HG02759 (cell line): ENCODE measurements at regions not wholly inside any gene's neighbourhood (a gene's known extent, or its start where the extent isn't known, plus 50 kb on each side); places are given as distances from the start of the nearest gene placed in this dataset.
"Not testable (repeated sequence)": the region's sequence is repeated elsewhere in the genome, so short reads cannot be mapped to it uniquely, and the experiment has no call there.

Experiments used
- ATAC-seq: cut with Tn5 transposase; IDR thresholded peaks from one replicate; pipeline ENCODE4 v1.9.1; 2021; ENCODE audit warnings: mild to moderate bottlenecking, moderate library complexity; ENCODE audit not compliant: unreplicated experiment

DNA sequence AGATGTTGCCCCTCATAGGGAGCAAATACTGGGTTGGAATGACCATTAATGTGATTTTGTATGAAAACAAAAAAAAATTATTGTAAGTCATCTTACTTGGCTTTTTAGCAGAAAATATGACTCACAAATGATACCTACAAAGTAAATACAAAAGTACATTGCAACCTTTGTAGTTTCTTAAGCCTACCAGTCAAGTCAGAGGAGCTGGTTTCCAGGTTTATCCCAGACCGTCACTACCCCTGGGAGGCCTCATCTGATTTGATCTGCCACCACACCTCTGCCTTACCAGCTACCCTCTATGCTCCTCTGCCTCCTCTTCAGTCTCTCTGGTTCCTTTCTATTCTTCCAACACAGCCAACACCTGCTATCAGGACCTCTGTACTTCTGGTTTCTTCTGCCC, 349.9 kb upstream of the CCNH start:
- ATAC-seq = no peak

DNA sequence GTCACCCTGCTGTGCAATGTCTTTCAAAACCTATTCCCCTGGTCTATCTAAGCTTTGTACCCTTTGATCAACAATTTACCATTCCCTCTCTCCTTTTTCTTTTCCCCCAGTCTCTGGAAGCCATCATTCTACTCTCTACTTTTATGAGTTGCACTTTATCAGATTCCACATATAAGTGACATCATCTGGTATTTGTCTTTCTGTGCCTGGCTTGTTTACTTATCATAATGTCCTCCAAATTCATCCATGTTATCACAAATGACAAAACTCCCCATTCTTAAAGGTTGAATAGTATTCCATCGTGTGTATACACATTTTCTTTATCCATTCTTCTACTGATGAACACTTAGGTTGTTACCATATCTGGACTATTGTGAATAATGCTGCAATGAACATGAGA, 344.2 kb upstream of the CCNH start:
- ATAC-seq = no peak

DNA sequence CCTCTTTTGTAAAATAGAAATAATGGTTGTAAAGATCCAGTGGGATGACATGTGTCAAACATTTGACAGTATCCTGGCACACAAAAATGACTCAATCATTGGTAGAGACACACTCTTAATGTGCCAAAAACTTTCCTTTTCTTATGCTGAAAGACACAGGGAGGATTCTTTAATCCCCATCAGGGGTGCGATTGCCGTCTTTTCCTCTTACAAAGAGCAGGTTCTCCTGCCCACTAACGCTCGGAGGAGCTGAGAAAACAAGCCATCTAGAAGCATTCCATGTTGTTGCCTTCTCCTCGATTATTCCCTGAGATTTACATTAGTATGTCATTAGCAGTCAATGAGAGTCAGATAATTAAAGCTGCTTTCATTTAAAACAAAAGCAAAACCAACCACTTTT, 342.6 kb upstream of the CCNH start:
- no peak for ATAC-seq

DNA sequence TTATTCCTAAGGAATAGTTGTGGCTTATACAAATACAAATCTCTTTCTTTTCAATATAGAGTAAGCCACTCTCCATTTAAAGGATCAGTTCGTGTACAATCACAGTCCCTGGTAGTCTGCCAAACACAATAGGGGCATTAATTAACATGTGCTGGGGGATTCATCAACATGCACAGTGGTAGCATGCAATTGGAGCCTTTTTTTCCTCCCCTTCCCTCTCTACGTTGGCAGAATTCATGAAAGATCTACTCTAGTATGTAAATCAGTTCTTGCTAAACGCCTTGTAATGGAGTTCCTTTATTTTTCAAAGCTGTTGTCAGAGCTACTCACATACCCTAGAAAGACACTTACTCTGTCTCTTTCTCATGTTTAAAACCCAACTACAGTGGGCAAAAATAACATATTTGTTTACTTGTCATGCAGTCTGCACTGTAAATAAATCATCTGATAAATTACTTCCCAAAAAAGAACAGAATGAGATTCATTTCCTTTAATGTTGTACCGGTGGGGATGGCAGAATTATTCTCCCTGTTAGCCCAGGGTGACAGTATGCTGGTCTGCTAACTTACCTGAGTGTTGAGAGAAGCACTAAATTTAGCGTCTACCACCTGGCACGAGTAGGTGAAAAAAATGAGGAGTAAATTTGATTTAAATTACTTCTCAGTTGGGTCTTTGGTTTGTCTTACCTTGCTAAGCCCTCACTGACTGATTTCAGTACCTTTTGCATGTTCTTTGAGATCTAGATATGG, 341.5 kb upstream of the CCNH start:
- no peak for ATAC-seq

DNA sequence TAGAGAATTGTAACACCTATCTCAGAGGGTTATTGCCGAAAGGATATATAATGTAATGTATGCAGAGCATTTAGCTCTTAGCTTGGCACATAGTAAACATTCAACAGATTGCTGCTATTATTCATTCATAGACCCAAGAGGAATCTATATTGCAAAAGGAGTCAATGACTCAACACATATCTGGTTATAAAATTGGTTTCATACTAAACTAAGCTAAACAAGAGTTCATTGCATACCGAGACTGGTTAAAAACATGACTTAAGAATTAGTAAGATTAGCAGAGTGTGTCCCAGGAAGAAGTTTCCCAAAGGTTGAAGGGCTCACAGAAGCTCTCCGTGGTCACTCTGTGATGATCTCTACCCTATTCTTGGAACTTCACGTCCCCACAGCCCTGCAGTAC, 339.6 kb upstream of the CCNH start:
- ATAC-seq = no peak

DNA sequence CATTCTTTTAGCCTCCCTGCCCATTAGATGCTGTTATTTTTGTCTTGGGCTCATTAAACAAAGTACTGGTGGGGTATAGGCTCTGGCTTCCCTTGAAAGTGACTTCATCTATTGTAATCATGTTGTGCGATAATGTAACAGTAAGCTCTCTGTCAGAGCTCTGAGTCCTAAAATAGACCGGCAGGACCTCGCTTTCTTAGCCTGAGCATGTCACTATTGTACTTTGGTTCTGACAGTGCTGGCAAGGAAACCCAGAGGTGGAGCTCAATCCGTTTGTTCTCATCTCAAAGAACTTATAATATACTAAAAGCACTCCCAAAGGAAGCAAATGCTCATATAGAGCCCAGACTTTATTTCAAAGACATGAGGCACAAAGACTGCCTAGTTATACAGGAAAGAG, 339.1 kb upstream of the CCNH start:
- ATAC-seq = no peak

DNA sequence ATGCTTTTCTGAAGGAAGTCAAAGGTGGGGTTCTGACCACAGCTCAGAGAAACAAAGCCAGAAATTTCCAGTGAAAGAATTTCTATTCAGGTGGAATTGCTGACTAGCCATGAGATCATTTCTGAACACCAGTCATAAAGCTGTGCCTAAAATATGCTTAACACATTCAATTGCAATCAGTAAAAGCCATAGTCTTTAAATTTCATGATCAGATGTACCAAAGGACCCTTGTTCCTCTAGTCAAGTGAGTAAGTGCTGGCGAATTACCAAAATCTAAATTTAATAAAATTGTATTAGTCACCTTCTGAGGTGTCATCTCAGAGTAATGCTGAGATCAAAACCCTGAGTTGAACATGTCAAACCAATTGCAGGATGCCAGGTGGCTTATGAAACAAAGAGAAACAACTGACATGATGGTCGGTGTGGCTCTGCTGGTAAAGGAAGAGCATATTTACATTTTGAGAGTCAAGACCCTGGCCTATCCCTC, 334.2 kb upstream of the CCNH start:
- no peak for ATAC-seq

DNA sequence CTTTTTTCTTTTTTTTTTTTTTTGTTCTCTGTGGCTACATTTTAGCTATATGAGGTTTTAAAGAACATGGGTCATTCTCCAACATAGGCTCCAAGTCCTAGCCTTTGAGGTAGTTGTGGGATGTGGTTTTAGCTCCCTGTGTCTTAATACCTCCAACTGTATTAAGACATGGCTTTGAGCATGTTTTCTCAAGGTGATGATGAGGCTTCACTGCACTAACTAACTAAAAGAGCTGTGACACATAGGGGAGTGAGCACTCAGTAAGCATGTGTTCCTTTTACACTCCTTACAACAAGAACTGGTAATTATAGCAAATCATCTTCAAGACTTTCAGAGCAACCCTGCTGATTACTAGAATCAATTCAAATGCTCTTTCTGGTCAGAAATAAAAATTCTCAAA, 333.6 kb upstream of the CCNH start:
- no peak for ATAC-seq

DNA sequence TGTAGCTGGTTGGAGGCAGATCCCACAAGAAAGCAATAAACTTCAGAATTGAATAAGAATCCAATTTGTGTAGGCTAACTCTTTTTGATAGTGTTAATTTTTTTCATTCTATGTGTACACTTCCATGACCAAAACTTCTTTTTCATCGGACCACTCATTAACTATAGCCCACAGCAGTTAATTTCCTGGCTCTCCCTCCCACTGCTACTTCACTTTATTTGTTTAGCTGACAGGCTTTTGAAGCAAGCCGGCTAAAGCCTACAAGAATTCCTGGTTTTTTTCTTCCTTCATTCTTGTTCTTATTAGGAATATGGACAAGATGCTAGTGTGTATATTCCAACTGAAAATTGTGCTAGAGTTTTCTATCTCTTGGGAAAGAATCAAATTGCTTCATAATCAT, 329.2 kb upstream of the CCNH start:
- no peak for ATAC-seq

DNA sequence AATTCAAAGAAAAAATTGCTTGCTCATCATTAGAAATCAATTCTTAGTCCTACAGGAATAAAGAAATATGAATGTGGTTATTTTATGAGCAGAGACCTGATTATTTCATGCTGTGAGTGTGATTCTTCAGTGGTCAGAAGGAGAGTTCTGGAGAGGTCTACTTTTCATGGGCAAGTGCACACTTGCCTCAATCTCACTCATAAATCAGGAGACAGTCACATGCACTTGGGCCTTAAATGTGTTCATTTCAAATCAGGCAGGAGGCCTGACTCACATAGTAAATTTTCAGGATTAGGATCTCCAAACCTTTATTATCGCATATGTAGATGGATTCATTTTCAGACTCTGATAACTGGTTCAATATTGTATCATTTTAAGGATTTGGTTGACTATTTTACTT, 323.2 kb upstream of the CCNH start:
- ATAC-seq = no peak

DNA sequence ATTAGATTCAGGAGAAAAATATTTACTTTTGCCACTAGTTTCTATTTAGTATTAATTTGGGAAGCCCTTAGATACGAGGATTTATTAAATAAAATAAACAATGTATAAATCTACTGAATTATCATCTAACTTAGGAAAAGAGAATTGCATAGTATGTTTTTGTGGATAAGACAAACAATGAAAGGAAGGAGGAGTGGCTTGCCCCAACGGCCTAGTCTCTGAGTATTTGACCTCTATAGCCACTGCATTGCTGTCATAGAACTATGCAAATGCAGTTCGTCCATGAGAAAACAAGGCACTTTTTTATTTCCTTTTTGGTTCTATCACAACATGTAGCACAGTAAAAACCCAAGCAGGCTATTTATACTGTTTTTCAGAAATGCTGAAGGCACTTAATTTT, 321.2 kb upstream of the CCNH start:
- no peak for ATAC-seq

DNA sequence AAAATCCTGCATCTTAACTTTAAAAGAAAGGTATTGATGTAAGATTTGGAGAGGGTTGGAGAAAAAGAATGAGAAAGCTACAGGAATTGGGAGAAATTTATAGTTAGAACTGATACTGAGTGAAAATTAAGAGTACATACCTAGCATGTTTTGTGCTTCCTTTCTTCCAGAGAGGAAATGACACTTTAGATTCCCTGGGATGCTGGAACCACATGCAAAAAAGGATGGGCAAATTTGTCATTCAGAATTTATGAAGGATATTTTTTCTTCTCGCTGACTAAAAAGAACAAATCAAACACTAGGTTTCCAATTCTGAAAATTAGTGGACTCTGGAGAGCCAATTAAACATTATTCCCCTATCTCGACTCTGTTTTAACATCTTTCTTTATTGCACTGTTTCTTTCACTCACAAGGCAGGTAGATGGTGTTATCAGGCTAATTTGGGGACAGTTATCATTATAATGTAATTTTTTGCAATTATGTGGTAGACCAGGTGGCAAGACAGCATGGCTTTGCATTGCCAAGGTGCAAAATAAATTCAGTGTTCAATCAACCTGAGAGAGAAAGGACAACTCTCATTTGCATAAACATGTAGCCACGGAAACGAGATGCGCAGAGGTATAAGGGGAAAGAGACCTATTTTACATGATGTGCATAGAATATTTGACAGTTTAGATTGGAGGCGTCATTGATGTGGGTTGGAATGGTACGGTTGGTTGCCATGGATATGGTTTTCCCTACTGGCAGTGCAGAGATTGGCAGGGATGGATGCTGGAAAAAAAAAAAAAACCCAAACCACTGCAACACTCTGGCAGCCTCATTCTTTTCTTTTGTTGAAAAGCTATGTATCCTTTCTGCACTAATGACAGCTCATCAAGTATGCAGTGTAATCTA, 320.4 kb upstream of the CCNH start:
- ATAC-seq = no peak

DNA sequence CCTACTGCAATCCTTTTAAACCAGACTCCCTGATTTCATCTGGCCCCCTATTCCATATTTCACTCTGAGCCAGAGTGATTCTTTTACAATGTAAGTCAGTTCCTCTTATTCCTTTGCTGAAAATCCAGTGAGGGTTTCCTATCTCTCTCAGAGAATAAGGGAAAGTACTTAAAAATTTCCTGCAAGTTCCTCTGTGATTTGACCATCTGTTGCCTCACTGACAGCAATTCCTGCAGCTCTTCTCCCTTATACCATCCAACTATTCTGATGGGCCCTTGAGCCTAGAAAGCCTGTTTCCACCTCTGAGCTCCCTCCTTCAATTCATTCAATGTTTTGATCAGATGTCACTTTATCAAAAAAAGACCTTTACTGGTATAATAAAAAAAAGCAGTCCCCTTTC, 317.1 kb upstream of the CCNH start:
- ATAC-seq = no peak

DNA sequence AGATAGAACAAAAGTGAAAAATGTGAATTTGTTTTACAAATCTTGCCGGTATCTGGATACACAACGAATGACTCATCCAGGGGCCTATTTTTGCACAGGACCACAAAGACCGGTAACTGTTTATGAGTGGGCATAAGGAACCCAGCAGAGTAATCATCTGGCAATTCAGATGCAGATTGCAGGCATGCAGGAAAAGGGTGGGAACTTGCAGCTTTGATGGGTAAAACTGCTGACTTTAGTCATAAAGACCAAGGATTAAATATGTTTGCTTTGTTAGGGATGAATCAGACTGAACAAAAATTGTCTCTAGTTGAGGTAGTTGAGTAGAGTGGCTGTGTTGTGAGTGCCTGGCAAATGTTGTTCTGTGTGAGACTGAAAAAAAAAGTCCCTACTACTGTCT, 309.6 kb upstream of the CCNH start:
- no peak for ATAC-seq

DNA sequence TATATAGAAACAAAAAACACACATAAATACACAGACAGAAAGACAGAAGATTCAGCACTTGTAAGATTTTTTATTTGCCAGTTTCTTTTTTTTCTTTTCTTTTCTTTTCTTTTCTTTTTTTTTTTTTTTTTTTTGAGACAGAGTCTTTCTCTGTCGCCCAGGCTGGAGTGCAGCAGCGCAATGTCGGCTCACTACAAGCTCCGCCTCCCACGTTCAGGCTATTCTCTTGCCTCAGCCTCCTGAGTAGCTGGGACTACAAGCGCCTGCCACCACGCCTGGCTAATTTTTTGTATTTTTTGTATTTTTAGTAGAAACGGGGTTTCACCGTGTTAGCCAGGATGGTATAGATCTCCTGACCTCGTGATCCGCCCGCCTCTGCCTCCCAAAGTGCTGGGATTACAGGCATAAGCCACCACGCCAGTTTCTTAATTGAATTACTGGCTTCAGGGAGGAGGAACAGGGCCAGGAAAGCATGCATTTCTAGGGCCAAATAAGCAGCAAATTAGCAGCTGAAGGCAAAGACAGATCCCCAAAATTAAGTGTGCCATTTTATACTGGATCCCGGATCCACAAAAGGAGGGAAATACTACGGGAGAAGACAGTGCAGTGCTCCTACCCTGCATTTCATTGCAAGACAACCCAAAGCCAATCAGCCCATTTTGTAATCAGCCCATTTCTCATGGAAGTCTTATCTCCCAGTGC, 305.6 kb upstream of the CCNH start:
- ATAC-seq = not testable (repeated sequence)

DNA sequence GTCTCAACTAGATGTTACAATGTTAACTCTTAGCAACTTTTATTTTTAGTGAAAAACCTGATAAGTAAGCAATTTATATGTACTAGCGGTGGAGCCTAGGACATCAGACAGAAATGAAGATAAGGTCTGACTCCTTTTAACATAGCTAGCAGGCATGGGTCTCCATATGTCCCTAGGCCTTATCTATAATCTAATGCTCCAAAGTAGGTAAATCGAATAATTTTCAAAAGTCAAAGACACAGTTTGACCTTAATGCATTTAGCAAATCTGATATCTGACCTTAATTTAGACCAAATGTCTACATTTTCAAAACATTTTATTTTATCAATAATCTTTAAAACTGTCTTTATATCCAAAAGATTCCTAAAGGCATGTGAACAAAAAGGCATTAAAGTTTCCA, 305.0 kb upstream of the CCNH start:
- no peak for ATAC-seq

DNA sequence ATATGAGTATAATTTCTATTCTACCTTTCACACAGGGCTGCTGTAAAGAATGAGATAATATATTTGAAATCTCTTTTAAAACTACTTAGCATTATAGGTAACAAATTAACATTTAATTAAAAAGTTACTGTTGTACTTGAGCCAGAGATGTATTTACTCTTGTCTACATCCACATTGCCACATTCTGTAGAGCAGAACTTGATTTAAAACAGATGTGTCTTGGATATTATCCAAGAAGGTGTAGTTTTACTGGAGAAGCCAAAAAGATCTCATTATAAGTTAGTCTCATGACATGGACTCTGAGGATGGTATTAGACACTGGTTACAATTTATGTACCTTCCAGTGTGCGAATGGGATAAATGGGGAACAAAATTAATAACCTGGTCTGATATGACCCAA, 293.1 kb upstream of the CCNH start:
- ATAC-seq = no peak

DNA sequence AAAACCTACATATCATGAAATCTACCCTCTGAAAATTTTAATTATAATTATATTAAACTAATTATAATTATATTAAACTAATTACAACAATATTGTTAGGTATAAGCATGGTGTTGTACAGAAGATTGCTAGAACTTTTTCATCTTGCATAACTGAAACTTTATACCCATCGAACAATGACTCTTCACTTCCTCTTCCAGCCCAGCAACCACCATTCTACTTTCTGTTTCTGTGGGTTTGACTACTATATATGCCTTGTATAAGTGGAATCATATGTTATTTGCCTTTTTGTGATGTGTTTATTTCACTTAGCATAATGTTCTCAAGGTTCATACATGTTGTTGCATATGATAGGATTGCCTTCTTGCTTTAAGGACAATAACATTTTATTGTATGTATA, 274.2 kb upstream of the CCNH start:
- peak; percentile 84 for ATAC-seq

DNA sequence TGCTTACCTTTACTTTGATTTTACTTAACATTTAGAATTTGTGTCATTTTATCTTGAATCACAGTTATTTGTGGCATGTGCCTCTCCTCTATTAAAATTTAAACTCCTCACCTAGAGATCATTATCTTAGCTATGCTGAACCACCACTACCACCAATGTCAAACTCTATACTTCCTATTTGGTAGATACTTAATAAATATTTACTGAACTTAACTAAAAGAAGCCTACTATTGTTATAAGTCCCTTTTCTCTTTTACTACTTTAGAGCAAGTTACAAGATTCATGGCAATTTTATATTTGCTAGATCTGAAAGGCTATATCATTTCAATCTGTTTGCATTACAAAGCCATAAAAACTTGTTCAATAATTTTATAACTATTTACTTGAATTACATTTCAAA, 273.3 kb upstream of the CCNH start:
- ATAC-seq = no peak

DNA sequence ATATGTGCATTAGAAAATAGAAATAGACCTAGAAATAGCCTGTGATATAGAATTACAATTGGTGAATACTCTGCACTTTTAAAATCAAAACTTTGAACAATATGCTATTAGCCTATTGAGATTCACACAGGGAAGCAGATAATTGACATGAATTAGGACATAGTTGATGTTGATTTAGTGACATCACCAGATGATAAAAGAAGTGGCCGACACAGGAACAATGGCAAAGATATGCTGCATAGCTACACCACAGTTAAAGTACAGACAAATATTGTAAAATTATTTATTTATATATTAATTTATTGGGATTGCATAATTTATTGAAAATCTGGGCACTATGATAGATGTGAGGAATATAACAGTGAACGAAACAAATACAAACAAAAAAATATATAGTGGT, 261.5 kb upstream of the CCNH start:
- no peak for ATAC-seq

DNA sequence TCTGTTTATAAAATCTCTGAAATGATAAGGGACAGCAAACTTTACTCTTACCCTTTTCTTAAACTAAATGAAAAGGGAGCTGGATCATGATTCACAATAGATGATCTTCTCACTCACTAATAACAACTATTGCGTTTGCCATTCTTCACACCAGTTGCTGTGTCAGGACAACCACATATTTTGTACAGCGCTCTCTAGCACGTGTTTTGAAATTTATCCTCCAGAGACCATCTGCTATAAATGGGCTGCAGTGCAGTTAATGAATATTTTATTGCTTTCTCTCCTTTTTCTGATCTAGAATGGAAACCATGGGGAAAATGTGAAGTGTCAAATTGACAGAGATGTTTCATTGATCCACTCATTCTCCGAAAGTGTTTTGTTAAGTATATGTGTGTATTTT, 258.4 kb upstream of the CCNH start:
- no peak for ATAC-seq

DNA sequence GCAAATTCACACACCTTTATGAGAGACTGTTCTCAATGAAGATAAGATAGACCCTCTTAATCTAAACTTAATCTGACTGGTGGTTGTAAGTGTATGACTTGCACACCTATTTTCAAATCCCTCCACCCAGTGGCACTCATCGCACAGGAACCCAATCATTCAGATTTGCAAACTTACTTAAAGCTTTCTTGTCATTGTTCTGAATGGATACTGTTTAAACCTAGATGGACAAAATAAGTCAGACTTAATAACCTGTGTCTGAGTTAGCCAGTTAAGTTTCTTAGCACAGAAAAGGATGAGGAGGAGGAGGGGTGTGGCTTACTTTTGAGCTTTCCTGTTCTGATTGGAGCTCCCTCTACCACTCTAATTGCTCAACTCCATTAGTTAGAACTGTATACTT, 252.4 kb upstream of the CCNH start:
- ATAC-seq = no peak
